H1 (cell line): ENCODE measurements at regions not wholly inside any gene's neighbourhood (a gene's known extent, or its start where the extent isn't known, plus 50 kb on each side); places are given as distances from the start of the nearest gene placed in this dataset.

Experiments used
- CEBPB ChIP-seq: IDR thresholded peaks from 2 replicates; pipeline ENCODE4 v1.6.1; 2012; ENCODE audit warnings: low read depth, low read length
- CTCF ChIP-seq, 3 experiments: IDR thresholded peaks; 1 replicate in 2 of 3; 2 replicates in 1 of 3; pipeline versions ENCODE4 v1.5.1 to v1.6.1; 2011; ENCODE audit warnings: low read length in 3 of 3, mild to moderate bottlenecking in 3 of 3, inconsistent platforms in 2 of 3, low read depth in 1 of 3, moderate library complexity in 1 of 3; ENCODE audit not compliant: insufficient read depth in 1 of 3; ENCODE audit errors: control extremely low read depth in 1 of 3
- HDAC2 ChIP-seq, 2 experiments: fragments of 300-600 bp in 1 of 2; sonication (generic) in 1 of 2; IDR thresholded peaks; 2 replicates each; pipeline ENCODE4 v1.6.1; 2011 to 2012; ENCODE audit warnings: low read depth in 2 of 2, low read length in 2 of 2, mild to moderate bottlenecking in 2 of 2, moderate library complexity in 2 of 2, borderline replicate concordance in 1 of 2, inconsistent platforms in 1 of 2
- POU5F1 ChIP-seq: IDR thresholded peaks from 2 replicates; pipeline ENCODE4 v1.6.1; 2011; ENCODE audit warnings: low read depth, mild to moderate bottlenecking, low read length, moderate library complexity

- no peak for TF ChIP-seq CTCF (IDR thresholded peaks at IDR 0.05; ENCODE audit: control extremely low read depth in 1 of 3, insufficient read depth in 1 of 3, low read depth in 1 of 3, low read length in 3 of 3)
- no peak for TF ChIP-seq HDAC2 (IDR thresholded peaks at IDR 0.05; ENCODE audit: borderline replicate concordance in 1 of 2, low read depth in 2 of 2, low read length in 2 of 2)
- TF ChIP-seq CEBPB: no peak
- TF ChIP-seq POU5F1: no peak
- TF ChIP-seq, all 59 proteins: peak for 0
These were observed 306.6 kb upstream of the N4BP1 start (continued) for GRCh38 chr16:48916566-48916965.
